HG02678 (cell line): ENCODE measurements at regions not wholly inside any gene's neighbourhood (a gene's known extent, or its start where the extent isn't known, plus 50 kb on each side); places are given as distances from the start of the nearest gene placed in this dataset.
A peak's percentile ranks its signal among the peaks of the same experiment; 100 is the strongest.

Experiments used
- ATAC-seq: cut with Tn5 transposase; IDR thresholded peaks from one replicate; pipeline ENCODE4 v1.9.1; 2021; ENCODE audit warnings: mild to moderate bottlenecking, moderate library complexity; ENCODE audit not compliant: unreplicated experiment

GRCh38 chr2:52968043-52968442 lies 799.6 kb upstream of the CHAC2 start:
- ATAC-seq = no peak

DNA sequence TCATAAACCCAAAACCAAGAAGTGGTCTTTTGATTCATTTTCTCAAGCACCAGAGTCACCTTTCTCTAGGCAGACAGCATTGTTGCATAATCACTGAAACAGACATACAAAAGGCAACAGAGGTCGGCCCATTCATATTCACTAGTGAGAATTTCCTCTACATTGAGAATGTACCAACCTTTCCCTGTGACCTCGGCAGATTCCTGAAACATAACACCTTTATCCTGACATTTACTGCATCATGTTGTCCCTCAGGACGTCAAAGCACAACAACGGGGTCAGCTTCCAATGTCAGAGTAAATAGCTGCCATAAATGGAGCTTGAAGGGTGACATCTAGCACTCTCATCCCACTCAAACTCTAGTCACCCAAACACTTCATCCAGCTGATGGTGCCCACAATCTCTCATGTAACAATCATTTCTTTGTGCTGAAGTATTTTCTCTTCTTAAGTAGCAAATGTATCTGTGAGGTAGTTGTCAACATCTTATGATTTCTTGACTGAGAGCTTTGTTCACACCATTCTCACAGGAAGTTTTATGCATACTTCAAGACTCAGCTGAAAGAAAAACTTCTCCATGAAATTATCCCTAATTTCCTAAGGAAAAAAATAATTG lies 802.6 kb upstream of the CHAC2 start:
- no peak for ATAC-seq

GRCh38 chr2:52961403-52961802 lies 806.2 kb upstream of the CHAC2 start:
- ATAC-seq = no peak

DNA sequence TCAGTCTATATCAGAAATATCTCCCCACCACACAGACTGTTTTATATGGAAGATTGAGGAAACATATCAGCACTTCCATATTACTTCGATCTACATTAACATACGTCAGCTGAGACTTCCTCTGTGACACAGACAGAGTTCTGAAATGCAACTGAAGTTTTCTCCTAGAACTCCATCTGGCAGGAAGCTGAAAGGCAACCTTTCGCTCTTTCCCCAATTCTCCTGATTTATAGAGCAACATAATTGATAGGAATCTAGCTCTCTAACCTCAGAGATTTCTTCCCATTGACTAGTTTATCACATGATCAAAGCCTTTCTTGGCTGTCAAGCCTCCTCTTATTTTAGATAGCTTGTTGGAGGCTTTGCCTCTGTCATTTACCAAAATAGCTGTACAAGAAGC lies 806.7 kb upstream of the CHAC2 start:
- ATAC-seq = no peak

GRCh38 chr2:52959801-52960200 lies 807.8 kb upstream of the CHAC2 start:
- ATAC-seq = no peak

- ATAC-seq = no peak
These were observed 810.8 kb upstream of the CHAC2 start for GRCh38 chr2:52956766-52957165.

DNA sequence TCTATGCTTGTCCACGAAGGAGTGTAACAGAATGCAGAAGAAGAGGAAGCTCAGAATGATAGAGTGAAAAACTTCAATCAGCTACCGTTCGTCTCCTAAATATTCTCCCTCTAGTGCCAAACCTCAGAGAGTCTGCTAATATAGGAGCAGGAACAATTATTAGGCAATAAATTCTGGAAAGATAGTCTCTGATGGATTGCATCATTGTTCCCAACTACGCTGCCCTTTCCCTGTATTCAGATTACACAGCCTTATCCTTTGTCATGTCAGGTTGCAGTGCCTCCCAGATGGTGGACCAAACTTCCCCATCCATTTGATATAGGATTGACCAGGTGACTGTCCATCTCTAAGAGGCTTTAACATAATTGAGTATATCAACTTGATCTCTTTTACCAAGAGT lies 811.5 kb upstream of the CHAC2 start:
- ATAC-seq = no peak

- no peak for ATAC-seq
These were observed 812.5 kb upstream of the CHAC2 start for GRCh38 chr2:52955079-52955478.

DNA sequence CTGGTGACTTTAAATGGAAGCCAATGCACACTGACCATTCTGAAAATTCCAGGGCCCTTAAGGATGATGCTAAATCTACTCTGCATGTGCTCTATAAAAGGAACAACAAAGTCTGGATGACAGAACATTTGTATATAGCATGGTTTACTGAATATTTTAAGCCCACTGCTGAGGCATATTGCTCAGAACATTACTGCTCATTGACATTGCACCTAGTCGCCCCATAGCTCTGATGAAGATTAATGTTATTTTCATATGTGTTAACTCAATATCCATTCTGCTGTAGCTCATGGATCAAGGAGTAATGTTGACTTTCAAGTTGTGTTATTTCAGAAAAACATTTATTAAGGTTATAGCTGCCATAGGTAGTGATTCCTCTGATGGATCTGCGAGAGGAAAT lies 827.5 kb upstream of the CHAC2 start:
- ATAC-seq = no peak

DNA sequence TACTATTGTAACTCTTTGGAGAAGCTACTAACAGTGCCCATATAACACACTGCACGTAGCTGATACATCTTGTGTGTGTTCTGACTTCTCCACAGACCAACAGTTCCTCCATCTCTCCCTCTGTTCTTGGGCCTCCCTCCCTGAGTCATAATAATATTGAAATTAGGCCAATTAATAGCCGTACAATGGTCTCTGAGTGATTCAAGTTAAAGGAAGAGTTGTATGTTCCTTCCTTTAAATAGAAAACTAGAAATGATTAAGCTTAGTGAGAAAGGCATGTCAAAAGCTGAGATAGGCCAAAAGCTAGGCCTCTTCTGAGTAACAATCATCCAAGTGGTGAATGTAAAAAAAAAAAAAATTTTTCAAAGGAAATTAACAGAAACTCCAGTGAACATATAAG lies 828.4 kb upstream of the CHAC2 start:
- no peak for ATAC-seq

DNA sequence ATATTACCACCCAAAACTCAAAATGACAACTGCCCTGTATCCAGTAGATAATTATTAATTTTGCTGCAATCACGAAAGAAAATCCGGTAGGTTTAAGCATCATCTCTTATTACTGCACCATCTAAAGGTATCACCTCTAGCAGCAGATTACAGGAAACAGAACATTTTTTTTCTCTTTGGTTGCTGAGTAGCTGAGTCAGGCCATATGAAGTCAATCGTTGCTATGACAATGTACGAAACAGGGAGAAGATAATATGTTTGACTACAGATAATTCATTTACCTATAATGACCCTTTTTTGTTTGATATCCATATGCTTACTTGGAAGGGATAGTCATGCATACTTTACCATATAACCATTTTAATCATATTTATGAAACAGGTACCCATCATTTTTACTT lies 831.6 kb upstream of the CHAC2 start:
- ATAC-seq = no peak

DNA sequence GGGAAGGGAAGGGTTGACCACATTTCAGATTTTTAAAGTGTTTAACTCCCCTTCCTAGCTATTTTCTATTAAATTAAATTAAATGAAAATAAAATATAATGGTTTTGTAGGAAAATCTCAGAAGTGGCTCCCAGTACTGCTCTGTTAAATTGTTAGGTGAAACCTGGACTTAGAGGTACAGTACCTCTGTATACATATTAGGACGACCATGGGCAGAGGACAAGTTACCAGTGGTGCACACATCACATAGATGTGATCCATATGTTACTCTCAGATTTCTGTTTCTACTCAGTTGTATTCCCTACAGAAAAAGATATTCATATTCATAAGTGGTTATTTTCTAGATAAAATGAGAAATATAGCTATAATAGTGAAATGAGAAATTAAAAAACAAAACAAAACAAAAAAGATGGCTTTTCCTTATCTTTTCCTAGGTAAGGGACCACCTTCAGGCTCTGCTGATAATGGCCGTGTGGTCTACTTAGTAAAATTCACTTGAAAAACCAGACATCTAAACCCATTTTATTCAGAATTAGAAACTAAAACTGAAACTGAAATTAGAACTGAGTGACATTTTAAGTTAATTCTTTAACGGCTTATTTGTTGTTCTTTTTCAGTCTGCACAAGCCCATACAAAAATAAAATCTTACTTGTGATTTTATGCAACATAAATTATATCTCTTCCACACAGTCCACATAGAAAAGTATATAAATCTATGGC lies 832.5 kb upstream of the CHAC2 start:
- ATAC-seq = peak; percentile 26

DNA sequence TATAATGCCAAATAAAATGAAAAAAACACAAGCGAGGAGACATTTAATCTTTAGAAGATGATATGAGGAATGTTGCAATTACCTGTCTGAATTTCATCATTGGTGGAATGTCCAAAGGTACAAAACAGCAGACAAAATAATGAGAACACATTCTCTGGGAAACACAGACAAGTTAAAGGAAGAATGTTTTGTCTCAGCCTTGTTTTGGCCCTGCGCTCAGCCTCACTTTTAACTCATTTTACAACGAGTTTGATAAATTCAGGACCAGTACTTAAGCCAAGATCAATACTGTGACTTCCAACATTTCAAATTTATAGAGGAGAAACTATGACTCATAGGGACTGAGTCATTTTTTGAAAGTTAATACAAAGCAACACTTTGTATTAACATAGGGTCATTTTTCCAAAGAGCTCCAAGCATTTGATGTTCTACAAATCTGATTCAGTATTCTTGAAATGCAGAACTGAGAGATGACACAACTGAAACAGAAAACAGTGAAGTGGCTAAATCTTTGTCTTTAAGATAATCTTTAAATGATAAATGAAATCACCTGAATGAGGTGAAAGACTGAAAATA lies 833.2 kb upstream of the CHAC2 start:
- ATAC-seq = peak; percentile 61

- ATAC-seq = no peak
These were observed 833.7 kb upstream of the CHAC2 start for GRCh38 chr2:52933878-52934277.

DNA sequence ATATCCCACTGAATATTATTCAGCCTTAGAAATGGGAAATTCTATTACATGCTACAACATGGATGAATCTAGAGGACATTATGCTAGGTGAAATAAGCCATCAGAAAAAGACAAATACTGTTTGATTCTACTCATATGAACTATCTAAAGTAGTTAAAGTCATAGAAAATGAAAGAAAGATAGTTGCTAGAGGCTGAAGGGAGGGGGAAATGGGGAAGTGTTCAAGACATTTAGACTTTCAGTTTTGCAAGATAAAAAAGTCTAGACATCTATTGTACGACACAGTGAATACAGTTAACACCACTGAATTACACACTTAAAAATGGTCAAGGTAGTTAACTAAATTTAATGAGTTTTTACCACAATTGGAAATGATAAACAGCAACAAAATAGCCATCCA lies 835.9 kb upstream of the CHAC2 start:
- ATAC-seq = peak; percentile 54

DNA sequence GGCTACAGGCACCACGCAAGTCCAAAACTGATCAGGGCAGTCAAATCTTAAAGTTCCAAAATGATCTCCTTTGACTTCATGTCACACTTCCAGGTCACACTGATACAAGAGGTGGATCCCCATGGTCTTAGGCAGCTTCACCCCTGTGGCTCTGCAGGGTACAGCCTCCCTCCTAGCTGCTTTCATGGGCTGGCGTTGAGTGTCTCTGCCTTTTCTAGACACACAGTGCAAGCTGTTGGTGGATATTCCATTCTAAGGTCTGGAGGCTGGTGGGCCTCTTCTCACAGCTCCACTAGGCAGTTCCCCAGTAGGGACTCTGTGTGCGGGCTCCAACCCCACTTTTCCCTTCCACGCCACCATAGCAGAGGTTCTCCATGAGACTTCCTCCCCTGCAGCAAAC lies 838.2 kb upstream of the CHAC2 start:
- no peak for ATAC-seq

DNA sequence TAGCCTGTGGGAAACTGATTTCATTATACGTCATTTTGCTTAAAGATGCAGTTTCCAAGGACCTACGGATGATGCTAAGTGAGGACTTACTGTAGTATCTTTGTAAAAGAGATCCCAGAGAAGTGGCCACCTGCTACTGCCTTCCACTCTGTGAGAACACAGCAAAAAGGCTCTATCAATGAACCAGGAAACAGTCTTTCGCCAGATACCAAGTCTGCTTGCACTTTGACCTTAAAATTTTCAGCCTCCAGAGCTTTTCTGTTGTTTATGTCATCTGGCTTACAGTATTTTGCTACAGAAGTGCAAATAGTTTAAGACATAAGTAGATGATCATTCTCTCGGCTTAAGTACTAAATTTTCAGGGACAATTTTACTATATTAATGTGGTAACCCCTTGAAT lies 847.9 kb upstream of the CHAC2 start:
- ATAC-seq = no peak

DNA sequence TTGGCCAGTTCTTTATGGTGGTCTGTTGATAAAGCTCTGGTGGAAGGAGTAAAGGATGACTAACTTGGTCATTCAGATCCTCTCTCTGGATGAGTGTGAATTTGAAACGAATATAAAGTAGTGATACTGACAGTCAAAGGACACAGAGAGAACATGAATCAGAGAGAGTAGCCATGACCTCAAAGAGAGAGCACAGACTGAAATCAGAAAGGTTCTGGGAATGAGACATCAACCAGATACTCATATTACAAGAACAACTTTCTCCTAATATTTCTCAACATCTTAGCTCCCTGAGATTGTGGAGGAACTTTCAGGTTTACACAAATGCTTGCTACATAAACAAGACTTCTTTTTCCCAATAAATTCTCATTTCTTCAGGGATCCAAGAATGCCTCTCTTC lies 849.1 kb upstream of the CHAC2 start:
- no peak for ATAC-seq

DNA sequence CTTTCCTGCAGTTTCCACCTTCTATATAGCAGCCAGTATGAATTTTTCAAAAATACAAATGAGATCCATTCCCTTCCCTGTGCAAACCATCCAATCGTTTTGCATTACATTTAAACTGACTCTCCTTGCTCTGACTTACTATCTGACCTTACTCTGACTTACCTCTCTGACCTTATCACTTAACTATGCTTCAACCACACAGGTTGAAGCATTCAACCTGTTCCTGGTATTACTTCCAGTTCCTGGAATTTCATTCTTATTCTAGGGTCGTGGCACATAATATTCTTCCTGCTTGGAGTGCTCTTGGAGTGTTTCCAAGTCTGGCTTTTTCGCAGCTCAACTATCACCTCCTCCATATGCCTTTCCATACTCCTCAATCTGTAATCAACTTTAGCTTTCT lies 850.6 kb upstream of the CHAC2 start:
- ATAC-seq = no peak

- no peak for ATAC-seq
These were observed 863.2 kb upstream of the CHAC2 start for GRCh38 chr2:52904355-52904891.

GRCh38 chr2:52897511-52898044 lies 870.0 kb upstream of the CHAC2 start:
- ATAC-seq = no peak

GRCh38 chr2:52895726-52896340 lies 871.8 kb upstream of the CHAC2 start:
- ATAC-seq = no peak
